C4-2B (cell line): ENCODE measurements at regions not wholly inside any gene's neighbourhood (a gene's known extent, or its start where the extent isn't known, plus 50 kb on each side); places are given as distances from the start of the nearest gene placed in this dataset.

Experiments used
- H3K27ac ChIP-seq: fragments of 450-650 bp; 2 replicates; pipeline ENCODE4 v1.5.1; 2017
- CTCF ChIP-seq: fragments of 450-650 bp; conservative IDR thresholded peaks from 2 replicates; pipeline ENCODE4 v1.5.1; 2017; ENCODE audit warnings: mild to moderate bottlenecking
- ZFX ChIP-seq: fragments of 450-650 bp; IDR thresholded peaks from 2 replicates; pipeline ENCODE4 v1.6.1; 2017

- H3K27ac ChIP-seq, result no peak overlapping the region
- no peak for TF ChIP-seq CTCF
- TF ChIP-seq ZFX, result no peak
Observed at GRCh38 chr7:105002-105401, 87.4 kb upstream of the FAM20C start.

- H3K27ac ChIP-seq, result no peak overlapping the region
- TF ChIP-seq CTCF, result no peak
- TF ChIP-seq ZFX, result no peak
Observed at GRCh38 chr7:106356-106755, 86.0 kb upstream of the FAM20C start.

- H3K27ac ChIP-seq, result no peak overlapping the region
- TF ChIP-seq ZFX, result no peak
- TF ChIP-seq CTCF, result no peak
Observed at GRCh38 chr7:107233-107632, 85.1 kb upstream of the FAM20C start.

GRCh38 chr7:107907-108306, 84.5 kb upstream of the FAM20C start:
- no peak overlapping the region for H3K27ac ChIP-seq
- TF ChIP-seq ZFX (no peak), CTCF (no peak)

- no peak overlapping the region for H3K27ac ChIP-seq
- TF ChIP-seq ZFX, result no peak
- no peak for TF ChIP-seq CTCF
Observed at GRCh38 chr7:109094-109493, 83.3 kb upstream of the FAM20C start.

- H3K27ac ChIP-seq, result no peak overlapping the region
- TF ChIP-seq CTCF (no peak), ZFX (no peak)
Observed at GRCh38 chr7:109898-110556, 82.3 kb upstream of the FAM20C start.

- no peak for TF ChIP-seq CTCF
- TF ChIP-seq ZFX, result no peak
- H3K27ac ChIP-seq, result no peak overlapping the region
Observed at GRCh38 chr7:110557-111232, 81.7 kb upstream of the FAM20C start.
